HEK293T (cell line): ENCODE measurements at regions not wholly inside any gene's neighbourhood (a gene's known extent, or its start where the extent isn't known, plus 50 kb on each side); places are given as distances from the start of the nearest gene placed in this dataset.

Experiments
- CTCF ChIA-PET: fragments of 350-600 bp; formaldehyde crosslinking; extraction: SDS; loops from one replicate; lab custom pipeline; 2021; ENCODE audit warnings: antibody characterized with exemption, inconsistent platforms; lab: Yijun Ruan, JAX
- POLR2A ChIA-PET: fragments of 350-600 bp; formaldehyde crosslinking; extraction: SDS; loops from one replicate; lab custom pipeline; 2020; ENCODE audit warnings: antibody characterized with exemption, inconsistent platforms; lab: Yijun Ruan, JAX
- DNase-seq: peaks from one replicate; pipeline ENCODE4 v3.0.0; 2012; ENCODE audit warnings: mixed read lengths; ENCODE audit errors: extremely low spot score
- ARNT ChIP-seq: fragments of 450-650 bp; IDR thresholded peaks from 2 replicates; pipeline ENCODE4 v1.6.1; 2017; ENCODE audit warnings: mild to moderate bottlenecking
- BHLHE40 ChIP-seq: fragments of 450-650 bp; IDR thresholded peaks from 2 replicates; pipeline ENCODE4 v1.6.1; 2016; ENCODE audit warnings: mild to moderate bottlenecking, moderate library complexity, borderline replicate concordance
- CTBP1 ChIP-seq: fragments of 450-650 bp; IDR thresholded peaks from 2 replicates; pipeline ENCODE4 v1.6.1; 2016; ENCODE audit warnings: borderline replicate concordance
- ELF4 ChIP-seq: fragments of 450-650 bp; IDR thresholded peaks from 2 replicates; pipeline ENCODE4 v1.6.1; 2017; ENCODE audit warnings: antibody characterized with exemption
- FOXA1 ChIP-seq: fragments of 450-650 bp; IDR thresholded peaks from 2 replicates; pipeline ENCODE4 v1.6.1; 2016; ENCODE audit warnings: mild to moderate bottlenecking
- FOXK2 ChIP-seq: fragments of 450-650 bp; IDR thresholded peaks from 2 replicates; pipeline ENCODE4 v1.6.1; 2016; ENCODE audit warnings: mild to moderate bottlenecking
- FOXM1 ChIP-seq: fragments of 450-650 bp; IDR thresholded peaks from 2 replicates; pipeline ENCODE4 v1.6.1; 2017; ENCODE audit warnings: mild to moderate bottlenecking, borderline replicate concordance
- HDGF ChIP-seq: fragments of 450-650 bp; IDR thresholded peaks from 2 replicates; pipeline ENCODE4 v1.6.1; 2017; ENCODE audit warnings: antibody characterized with exemption, borderline replicate concordance
- L3MBTL2 ChIP-seq: fragments of 450-650 bp; conservative IDR thresholded peaks from 2 replicates; pipeline ENCODE4 v1.6.1; 2016; ENCODE audit warnings: mild to moderate bottlenecking
- NFRKB ChIP-seq: fragments of 450-650 bp; IDR thresholded peaks from 2 replicates; pipeline ENCODE4 v1.6.1; 2016; ENCODE audit warnings: mild to moderate bottlenecking, moderate library complexity
- SP1 ChIP-seq: fragments of 450-650 bp; IDR thresholded peaks from 2 replicates; pipeline ENCODE4 v1.6.1; 2017
- SUZ12 ChIP-seq: fragments of 450-650 bp; IDR thresholded peaks from 2 replicates; pipeline ENCODE4 v1.6.1; 2016; ENCODE audit warnings: mild to moderate bottlenecking
- TARDBP ChIP-seq: fragments of 450-650 bp; IDR thresholded peaks from 2 replicates; pipeline ENCODE4 v1.6.1; 2016
- TF ChIP-seq, protein P1 (sequence below): fragments of 450-650 bp; IDR thresholded peaks from 2 replicates; pipeline ENCODE4 v1.6.1; 2016

DNA sequence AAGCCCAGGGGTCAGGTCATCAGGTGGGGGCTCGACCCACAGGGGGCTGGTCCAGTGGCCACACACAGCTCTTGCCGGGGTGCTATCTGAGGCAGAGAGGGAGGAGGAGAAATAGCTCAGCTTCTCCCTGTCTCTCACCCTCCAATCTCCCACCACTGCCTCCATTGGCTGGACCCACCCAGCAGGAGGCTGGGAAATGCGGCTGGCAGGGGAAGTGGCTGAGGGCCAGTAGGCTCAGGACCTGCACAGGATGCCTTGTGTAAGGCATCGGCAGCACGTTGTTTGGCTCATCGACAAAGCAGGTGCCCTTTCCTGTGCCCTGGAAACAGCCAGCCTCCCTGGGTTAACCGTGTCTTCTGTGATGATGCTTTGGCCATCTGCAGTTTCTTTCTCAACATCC is 58.8 kb upstream of the SLC24A4 start:
- CTCF ChIA-PET, result no interaction called here
- POLR2A ChIA-PET, result no interaction called here
- no peak for DNase-seq
- TF ChIP-seq L3MBTL2, result no peak
- no peak for TF ChIP-seq FOXM1
- TF ChIP-seq FOXK2, result no peak
- TF ChIP-seq NFRKB, result no peak
- TF ChIP-seq CTBP1, result no peak
- TF ChIP-seq SUZ12, result no peak
- TF ChIP-seq ELF4, result no peak
- TF ChIP-seq, protein P1, sequence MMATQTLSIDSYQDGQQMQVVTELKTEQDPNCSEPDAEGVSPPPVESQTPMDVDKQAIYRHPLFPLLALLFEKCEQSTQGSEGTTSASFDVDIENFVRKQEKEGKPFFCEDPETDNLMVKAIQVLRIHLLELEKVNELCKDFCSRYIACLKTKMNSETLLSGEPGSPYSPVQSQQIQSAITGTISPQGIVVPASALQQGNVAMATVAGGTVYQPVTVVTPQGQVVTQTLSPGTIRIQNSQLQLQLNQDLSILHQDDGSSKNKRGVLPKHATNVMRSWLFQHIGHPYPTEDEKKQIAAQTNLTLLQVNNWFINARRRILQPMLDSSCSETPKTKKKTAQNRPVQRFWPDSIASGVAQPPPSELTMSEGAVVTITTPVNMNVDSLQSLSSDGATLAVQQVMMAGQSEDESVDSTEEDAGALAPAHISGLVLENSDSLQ, result no peak
- TF ChIP-seq SP1, result no peak
- TF ChIP-seq FOXA1, result no peak
- TF ChIP-seq HDGF, result no peak
- TF ChIP-seq BHLHE40, result no peak
- TF ChIP-seq ARNT, result no peak

DNA sequence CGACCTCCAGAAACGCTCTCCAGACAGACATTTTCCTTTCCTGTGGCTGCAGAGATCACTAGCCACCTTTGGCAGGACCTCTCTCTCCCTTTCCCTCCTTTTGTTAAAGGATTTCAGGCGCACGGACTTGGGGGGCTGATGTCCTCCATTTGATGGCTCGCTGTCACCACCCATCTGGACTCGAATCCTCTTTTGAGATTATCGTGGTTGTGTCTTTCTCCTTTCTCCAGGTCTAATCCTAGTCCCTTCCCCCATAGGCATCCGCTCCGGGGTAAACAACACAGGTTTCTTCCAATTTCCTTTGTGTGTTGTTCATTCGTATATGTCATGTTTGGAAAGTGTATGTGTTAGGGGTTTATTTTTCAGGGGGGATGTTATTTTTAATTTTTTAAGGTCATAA is 56.7 kb upstream of the SLC24A4 start:
- no peak for DNase-seq
- CTCF ChIA-PET, result no interaction called here
- POLR2A ChIA-PET, result no interaction called here
- TF ChIP-seq FOXK2 (no peak), HDGF (no peak), L3MBTL2 (no peak), SP1 (no peak), TARDBP (no peak)
